DND-41 (cell line): ENCODE measurements at regions not wholly inside any gene's neighbourhood (a gene's known extent, or its start where the extent isn't known, plus 50 kb on each side); places are given as distances from the start of the nearest gene placed in this dataset.

Experiments used
- ATAC-seq: fragments of 200-7000 bp; cut with Tn5 transposase; 3 replicates; pipeline ENCODE4 v1.9.1; 2021; ENCODE audit warnings: low read depth; ENCODE audit not compliant: insufficient read depth
- DNase-seq: peaks from one replicate; pipeline ENCODE4 v3.0.0-alpha.2; 2020
- H2AFZ ChIP-seq: 2 replicates; pipeline ENCODE4 v1.6.0; 2012; ENCODE audit warnings: low read depth, low read length
- H3K27ac ChIP-seq: 2 replicates; pipeline ENCODE4 v1.5.1; 2012; ENCODE audit warnings: low read length, inconsistent platforms
- H3K27me3 ChIP-seq: fragments of 200-600 bp; sonication (generic); 2 replicates; pipeline ENCODE4 v1.6.0; 2012; ENCODE audit warnings: low read length, mild to moderate bottlenecking, inconsistent platforms; ENCODE audit not compliant: insufficient read depth, poor library complexity
- H3K36me3 ChIP-seq: 2 replicates; pipeline ENCODE4 v1.5.1; 2012; ENCODE audit warnings: low read length, inconsistent platforms; ENCODE audit not compliant: insufficient read depth
- H3K4me1 ChIP-seq: 2 replicates; pipeline ENCODE4 v1.5.1; 2012; ENCODE audit warnings: mild to moderate bottlenecking, low read length; ENCODE audit not compliant: insufficient read depth
- H3K4me2 ChIP-seq: 2 replicates; pipeline ENCODE4 v1.6.0; 2012; ENCODE audit warnings: mild to moderate bottlenecking, moderate library complexity, low read length, inconsistent platforms; ENCODE audit not compliant: insufficient read depth
- H3K4me3 ChIP-seq, 2 experiments: fragments of 200-600 bp in 1 of 2; shearing (Covaris generic) in 1 of 2; 2 replicates each; pipeline ENCODE4 v1.5.1; 2012 to 2016; ENCODE audit warnings: inconsistent platforms in 2 of 2, low read length in 2 of 2, mild to moderate bottlenecking in 2 of 2, low read depth in 1 of 2, moderate library complexity in 1 of 2
- H3K79me2 ChIP-seq: 2 replicates; pipeline ENCODE4 v1.6.0; 2012; ENCODE audit warnings: low read length, inconsistent platforms; ENCODE audit not compliant: insufficient read depth
- H3K9ac ChIP-seq: 2 replicates; pipeline ENCODE4 v1.6.0; 2012; ENCODE audit warnings: low read depth, mild to moderate bottlenecking, inconsistent platforms, low read length, moderate library complexity
- H3K9me3 ChIP-seq: 2 replicates; pipeline ENCODE4 v1.5.1; 2012; ENCODE audit warnings: low read length, moderate library complexity, mild to moderate bottlenecking, inconsistent platforms; ENCODE audit not compliant: insufficient read depth, severe bottlenecking
- H4K20me1 ChIP-seq: 2 replicates; pipeline ENCODE4 v1.6.0; 2012; ENCODE audit warnings: low read length; ENCODE audit not compliant: insufficient read depth
- EZH2 ChIP-seq: IDR thresholded peaks from 3 replicates; pipeline ENCODE4 v1.6.1; 2012; ENCODE audit warnings: borderline replicate concordance, low read depth, mild to moderate bottlenecking, moderate library complexity, low read length, inconsistent platforms; ENCODE audit not compliant: severe bottlenecking
- TF ChIP-seq, protein P1 (sequence below): IDR thresholded peaks from 2 replicates; pipeline ENCODE4 v1.5.1; 2012; ENCODE audit warnings: borderline replicate concordance, low read length, moderate library complexity, mild to moderate bottlenecking; ENCODE audit not compliant: poor library complexity, severe bottlenecking; ENCODE audit errors: extremely low read depth

DNA sequence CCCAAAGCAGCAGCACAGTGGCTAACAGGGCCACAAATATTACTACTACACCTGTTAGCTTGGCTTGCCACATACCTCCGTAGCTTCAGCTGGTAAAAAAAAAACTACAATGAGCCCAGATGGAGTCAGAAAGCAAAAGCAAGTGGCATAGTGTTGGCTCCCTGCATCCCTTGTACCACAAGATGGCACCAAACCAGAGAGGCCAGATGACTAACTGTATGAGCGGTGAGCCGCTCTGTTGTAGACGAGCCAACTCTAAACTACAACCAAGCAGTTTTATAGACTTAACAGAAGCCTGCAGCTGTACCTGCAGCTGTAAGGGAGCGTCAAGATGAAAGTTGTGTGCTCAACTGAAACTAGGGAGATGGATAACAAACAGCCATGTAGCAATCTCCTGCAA is 84.5 kb upstream of the MCHR2 start:
- H3K9me3 ChIP-seq: no peaks in the 10 kb centered on the region
- H3K79me2 ChIP-seq: no peaks in the 10 kb centered on the region
- H3K36me3 ChIP-seq: no peaks in the 10 kb centered on the region
- H4K20me1 ChIP-seq: no peaks in the 10 kb centered on the region
- peak; percentile 12 for DNase-seq
- no peaks in the 10 kb centered on the region for H3K4me1 ChIP-seq
- peak; percentile 67 for ATAC-seq
- TF ChIP-seq, protein P1, sequence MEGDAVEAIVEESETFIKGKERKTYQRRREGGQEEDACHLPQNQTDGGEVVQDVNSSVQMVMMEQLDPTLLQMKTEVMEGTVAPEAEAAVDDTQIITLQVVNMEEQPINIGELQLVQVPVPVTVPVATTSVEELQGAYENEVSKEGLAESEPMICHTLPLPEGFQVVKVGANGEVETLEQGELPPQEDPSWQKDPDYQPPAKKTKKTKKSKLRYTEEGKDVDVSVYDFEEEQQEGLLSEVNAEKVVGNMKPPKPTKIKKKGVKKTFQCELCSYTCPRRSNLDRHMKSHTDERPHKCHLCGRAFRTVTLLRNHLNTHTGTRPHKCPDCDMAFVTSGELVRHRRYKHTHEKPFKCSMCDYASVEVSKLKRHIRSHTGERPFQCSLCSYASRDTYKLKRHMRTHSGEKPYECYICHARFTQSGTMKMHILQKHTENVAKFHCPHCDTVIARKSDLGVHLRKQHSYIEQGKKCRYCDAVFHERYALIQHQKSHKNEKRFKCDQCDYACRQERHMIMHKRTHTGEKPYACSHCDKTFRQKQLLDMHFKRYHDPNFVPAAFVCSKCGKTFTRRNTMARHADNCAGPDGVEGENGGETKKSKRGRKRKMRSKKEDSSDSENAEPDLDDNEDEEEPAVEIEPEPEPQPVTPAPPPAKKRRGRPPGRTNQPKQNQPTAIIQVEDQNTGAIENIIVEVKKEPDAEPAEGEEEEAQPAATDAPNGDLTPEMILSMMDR: peak; percentile 49
- TF ChIP-seq EZH2: no peak
- H3K9ac ChIP-seq: no peak overlapping the region
- no peak overlapping the region for H2AFZ ChIP-seq
- no peak overlapping the region for H3K4me3 ChIP-seq
- H3K27me3 ChIP-seq: no peaks in the 10 kb centered on the region
- H3K27ac ChIP-seq: no peak overlapping the region
- no peak overlapping the region for H3K4me2 ChIP-seq

DNA sequence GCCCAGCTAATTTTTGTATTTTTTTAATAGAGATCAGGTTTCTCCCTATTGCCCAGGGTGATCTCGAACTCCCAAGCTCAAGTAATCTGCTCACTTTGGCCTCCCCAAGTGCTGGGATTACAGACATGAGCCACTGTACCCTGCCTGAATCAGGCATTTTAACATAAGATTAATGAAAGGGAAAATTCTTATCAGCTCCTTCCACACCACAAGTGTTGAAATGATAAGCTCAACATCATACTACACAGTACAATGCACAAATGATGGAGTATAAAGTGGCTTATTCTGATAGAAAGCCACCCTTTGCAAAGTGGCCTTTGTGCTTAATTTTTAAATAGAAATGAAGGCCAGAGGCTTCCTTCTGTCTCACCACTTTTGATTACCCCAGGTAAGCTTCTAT is 71.3 kb upstream of the MCHR2 start:
- Histone ChIP-seq H2AFZ (no peak overlapping the region), H4K20me1 (no peaks in the 10 kb centered on the region), H3K27me3 (no peaks in the 10 kb centered on the region), H3K9ac (no peak overlapping the region), H3K4me2 (no peak overlapping the region), H3K27ac (no peak overlapping the region), H3K79me2 (no peaks in the 10 kb centered on the region), H3K4me3 (no peak overlapping the region), H3K4me1 (no peaks in the 10 kb centered on the region), H3K36me3 (no peaks in the 10 kb centered on the region), H3K9me3 (peaks cover 15% of the 10 kb centered on the region)
- no peak for TF ChIP-seq EZH2
- TF ChIP-seq, protein P1: no peak
- ATAC-seq: no peak
- no peak for DNase-seq

DNA sequence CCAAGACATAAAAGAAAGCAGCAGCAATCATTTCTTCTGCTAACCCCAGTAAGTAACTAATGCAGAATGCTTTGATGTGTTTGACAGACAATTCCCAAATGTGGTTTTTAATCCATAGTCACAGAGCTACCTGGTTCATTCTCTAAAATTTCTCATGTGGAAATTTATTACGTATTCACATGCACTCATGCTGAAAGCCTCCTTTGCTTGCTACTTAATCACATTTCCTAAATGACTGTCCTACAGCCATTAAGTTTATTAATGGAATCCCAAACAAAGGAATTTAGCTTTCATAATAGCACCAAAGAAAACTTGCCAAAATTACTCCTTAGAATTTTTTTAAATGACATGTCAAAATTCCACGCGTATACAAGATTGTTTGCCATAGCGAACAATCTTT is 68.6 kb upstream of the MCHR2 start:
- Histone ChIP-seq H3K4me1 (no peaks in the 10 kb centered on the region), H4K20me1 (no peaks in the 10 kb centered on the region), H3K27me3 (no peaks in the 10 kb centered on the region), H3K36me3 (no peaks in the 10 kb centered on the region), H2AFZ (no peak overlapping the region), H3K79me2 (no peaks in the 10 kb centered on the region), H3K4me2 (no peak overlapping the region), H3K9ac (no peak overlapping the region), H3K9me3 (peaks cover 3% of the 10 kb centered on the region), H3K27ac (no peak overlapping the region), H3K4me3 (no peak overlapping the region)
- DNase-seq (no peak), ATAC-seq (no peak)
- TF ChIP-seq, protein P1: no peak
- no peak for TF ChIP-seq EZH2

DNA sequence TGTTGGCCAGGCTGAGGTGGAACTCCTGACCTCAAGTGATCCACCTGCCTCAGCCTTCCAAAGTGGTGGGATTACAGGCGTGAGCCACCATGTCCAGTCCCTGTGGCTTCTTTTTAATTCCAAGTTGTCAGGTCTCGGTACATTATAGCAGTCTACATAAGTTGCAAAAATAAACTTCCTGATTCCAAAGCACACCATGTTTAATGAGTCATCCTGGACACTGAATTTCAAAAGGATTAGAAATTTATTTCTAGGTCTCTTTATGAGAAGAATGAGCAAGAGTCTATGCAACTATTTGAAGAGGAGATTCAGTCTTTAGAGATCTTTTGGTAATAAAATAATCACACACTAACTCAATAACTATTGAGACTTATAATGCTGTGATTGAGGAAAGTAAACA is 63.9 kb upstream of the MCHR2 start:
- DNase-seq (no peak), ATAC-seq (no peak)
- no peaks in the 10 kb centered on the region for H3K79me2 ChIP-seq
- no peaks in the 10 kb centered on the region for H3K36me3 ChIP-seq
- H4K20me1 ChIP-seq: no peaks in the 10 kb centered on the region
- no peak overlapping the region for H3K27ac ChIP-seq
- H2AFZ ChIP-seq: no peak overlapping the region
- no peaks in the 10 kb centered on the region for H3K27me3 ChIP-seq
- H3K4me3 ChIP-seq: no peak overlapping the region
- H3K9me3 ChIP-seq: no peaks in the 10 kb centered on the region
- H3K4me2 ChIP-seq: no peak overlapping the region
- H3K9ac ChIP-seq: no peak overlapping the region
- H3K4me1 ChIP-seq: no peaks in the 10 kb centered on the region
- TF ChIP-seq, protein P1: no peak
- no peak for TF ChIP-seq EZH2
